ENCODE measurements at regions not wholly inside any gene's neighbourhood (a gene's known extent, or its start where the extent isn't known, plus 50 kb on each side); places are given as distances from the start of the nearest gene placed in this dataset.
"Not testable (repeated sequence)": the region's sequence is repeated elsewhere in the genome, so short reads cannot be mapped to it uniquely, and the experiment has no call there.

DNA sequence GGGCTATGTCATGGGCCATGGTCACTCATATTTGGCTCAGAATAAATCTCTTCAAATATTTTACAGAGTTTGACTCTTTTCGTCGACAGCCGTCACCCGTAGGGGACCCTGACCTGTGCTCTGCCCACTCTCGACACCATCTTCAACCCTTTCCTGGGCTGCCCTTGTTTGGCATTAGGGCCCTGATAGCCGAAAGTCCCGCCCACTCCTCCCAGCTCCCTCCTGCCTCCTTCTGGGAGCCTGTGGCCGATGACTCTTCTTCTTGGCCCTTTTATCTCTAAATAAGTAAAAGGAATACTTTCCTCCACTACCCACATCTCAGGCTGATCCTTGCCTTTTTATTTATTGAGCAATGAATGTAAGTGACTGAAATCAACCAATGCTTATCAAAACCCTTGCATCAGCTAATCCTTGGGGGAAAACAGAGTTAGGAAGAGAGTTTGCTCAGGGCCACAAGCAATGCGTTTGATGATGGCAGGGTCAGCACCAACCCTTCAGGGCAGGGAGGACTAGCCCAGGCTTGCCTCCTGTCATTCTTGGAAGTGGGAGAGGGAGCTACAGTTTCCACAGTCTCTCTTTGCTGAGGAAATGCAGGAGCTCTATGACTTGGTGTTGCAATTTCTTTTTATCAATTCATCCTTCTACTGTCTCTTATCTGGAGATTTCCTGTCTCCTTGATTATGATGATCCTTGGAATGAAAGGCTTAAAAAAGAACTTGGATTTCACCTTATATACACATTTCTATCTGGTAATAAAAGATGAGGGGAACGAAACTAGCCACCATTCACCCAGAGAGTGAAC is 218.2 kb upstream of the PODXL start:
- no peak for DNase-seq

DNA sequence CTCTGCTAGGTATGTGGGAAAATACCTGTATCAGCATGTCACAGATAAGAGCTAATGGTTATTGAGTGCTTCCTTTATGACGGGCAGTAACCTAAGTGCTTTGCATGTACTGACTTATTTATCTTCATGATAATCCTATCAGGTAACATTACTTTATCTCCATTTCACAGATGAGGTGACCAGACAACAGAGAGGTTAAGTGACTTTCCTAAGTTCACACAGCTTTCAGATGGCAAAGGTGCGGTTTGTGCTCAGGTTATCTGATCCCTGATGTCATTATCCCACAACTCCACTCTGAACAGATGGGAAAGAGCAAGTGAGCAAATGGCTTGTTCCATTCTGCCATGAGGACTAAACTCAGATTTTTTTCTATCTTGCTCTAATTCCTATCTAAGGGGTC is 217.0 kb upstream of the PODXL start:
- no peak for DNase-seq

DNA sequence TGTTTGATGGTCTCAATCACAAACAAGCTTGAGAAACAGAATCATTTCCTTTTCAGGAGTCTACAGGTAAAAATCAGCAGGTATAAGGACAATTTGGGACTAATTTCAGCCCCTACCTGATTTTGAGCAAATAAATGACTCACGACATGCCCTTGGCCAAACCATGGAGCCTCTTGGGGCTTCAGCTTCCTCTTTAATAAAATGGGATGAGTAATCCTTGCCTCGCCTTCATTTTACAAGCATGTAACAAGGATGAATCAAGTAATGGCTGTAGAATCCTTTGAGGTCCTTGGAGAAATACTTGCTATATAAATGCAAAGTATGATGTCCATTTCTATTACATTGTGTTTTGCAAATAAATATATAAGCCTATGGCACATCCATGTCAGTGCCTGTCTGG is 212.8 kb upstream of the PODXL start:
- no peak for DNase-seq

DNA sequence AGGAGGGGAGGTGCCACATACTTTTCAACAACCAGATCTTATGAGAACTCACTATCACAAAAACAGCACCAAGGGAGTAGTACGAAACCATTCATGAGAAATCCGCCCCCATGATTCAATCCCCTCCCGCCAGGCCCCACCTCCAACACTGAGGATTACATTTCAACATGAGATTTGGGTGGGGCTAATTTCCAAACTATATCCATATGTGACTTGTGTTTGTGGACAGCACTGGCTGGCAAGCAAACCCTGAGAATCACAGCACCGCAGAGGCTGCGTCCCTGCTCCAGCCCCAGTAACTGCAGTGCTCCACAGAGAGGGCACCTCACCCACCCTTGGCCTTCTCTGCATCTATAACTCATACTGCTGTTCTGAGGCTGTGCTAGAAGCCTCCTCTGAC is 211.2 kb upstream of the PODXL start:
- DNase-seq, result no peak

DNA sequence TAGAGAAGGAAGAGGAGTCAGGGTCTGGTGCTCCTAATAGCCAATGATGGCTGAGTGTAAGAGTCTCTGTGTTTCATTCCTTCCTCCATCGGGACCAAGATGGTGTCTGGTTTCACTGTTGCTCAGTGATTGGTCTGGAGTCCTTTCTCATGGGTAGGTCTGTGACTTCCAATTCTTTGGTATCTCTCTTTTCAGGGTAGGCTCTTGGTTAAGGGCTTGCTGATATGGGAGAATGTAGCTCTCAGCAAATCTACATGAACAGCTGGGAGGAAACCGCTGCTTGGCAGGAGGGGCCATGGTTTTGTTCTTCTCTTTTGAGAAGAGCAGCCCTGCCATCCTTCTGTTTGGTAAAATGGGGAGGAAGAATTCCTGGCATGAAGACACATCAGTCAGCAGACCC is 209.1 kb upstream of the PODXL start:
- DNase-seq, result no peak

DNA sequence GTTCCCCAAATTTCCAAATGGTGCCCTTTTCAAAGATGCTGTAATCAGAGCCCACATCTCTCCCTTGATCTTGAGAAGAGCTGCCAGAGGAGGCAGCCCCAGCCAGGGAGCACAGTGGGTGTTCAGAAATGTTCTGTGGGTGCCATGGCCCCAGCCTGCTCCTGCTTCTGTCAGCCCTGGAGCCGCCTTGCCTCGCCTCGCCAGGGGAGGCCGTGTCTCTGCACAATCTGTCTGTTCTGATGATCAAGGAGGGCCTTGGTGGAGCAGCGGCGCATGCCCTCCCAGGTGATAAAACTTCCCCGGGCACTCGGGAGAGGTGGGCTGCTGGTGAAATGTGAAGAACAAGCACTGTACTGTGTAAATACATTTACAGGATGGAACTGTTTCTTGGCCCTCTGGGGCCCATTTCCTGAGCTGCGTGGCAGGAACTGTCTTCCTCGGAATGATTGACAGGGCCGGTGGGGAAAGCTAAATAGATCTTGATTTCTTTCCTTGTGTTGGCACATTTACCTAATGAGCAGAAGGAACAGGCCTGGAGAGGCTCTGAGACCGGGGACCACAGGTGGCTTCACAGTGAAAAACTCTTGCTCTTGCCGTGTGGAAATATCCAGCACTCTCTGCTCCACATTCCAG is 207.8 kb upstream of the PODXL start:
- DNase-seq, result no peak

DNA sequence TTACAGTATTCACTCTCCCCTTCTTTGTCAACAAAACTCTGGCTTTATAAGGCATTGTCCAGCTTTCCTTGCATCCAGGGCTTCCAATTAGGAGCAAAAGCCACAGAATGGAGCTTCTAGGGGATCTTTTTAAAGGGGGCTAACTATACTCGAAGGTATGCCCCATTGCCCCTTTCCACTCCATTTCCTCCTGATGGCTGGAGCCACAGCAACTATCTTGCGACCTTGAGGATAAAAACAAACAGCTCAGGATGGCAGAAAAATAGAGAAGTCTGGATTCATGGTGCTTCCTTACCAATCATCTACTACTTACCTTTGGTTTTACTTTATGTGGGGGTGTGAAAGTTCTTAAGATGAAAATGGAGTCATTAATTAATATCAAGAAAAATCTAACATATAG is 206.3 kb upstream of the PODXL start:
- DNase-seq, result no peak

DNA sequence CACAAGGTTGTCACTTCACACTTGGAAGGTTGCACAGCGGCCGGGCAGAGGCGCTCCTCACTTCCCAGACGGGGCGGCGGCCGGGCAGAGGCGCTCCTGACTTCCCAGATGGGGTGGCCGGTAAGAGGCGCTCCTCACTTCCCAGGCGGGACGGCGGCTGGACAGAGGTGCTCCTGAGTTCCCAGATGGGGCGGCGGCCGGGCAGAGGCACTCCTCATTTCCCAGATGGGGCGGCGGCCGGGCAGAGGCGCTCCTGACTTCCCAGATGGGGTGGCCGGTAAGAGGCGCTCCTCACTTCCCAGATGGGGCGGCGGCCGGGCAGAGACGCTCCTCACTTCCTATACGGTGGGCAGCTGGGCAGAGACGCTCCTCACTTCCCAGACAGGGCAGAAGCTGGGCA is 199.4 kb upstream of the PODXL start:
- not testable (repeated sequence) for DNase-seq

DNA sequence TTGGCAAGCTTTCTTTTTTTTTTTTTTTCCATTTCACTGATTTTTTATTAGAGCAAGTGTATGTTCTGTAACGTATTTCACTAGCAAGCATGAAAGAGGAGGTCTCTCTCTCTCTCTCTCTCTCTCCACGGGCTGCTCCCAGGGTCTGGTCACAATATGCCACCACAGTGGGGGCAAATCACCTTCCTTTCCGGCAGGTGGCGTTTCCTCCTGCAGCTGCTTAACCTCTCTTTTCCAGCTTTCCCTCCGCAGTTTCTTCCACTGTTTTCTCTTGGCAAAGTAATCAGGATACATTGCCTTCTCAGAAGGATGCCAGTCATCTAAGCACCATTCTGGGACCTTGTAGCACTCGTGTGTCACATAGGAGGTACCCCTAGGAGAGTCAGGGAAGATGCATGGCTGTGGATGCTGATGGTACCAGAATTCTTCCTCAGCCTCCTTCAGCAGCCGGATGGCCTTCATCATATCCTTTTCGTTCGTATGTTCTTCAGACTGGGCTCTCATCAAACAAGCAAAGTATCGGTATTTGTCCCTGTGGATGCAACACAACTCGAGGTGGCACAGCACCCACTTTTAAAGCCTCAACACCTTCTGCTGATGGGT is 197.3 kb upstream of the PODXL start:
- no peak for DNase-seq

DNA sequence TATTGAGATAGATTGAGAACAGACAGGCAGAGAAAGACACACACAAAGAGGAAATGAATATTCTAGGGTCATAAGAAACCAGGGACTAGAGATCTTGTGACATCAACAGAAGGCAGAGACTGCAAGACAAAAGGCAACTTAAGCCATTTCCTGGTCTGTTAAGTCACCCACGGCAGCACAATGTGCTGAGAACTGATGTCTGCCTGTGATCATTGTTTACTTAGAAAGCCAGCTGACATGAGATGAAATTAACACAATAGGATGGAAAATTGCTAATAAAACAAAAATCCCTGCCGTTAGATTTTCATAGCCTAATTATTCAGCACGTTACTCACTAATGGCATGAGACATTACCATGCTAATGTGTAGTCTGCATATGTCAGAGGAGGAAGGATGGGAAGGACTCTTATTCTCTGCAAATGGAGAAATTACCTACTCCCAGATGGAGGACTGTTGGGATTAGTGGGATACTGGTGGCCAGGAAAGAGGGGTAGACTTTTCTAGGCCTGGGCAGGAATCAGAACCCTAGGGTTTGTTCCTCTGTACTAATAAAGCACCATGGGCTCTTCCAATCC is 191.3 kb upstream of the PODXL start:
- no peak for DNase-seq

DNA sequence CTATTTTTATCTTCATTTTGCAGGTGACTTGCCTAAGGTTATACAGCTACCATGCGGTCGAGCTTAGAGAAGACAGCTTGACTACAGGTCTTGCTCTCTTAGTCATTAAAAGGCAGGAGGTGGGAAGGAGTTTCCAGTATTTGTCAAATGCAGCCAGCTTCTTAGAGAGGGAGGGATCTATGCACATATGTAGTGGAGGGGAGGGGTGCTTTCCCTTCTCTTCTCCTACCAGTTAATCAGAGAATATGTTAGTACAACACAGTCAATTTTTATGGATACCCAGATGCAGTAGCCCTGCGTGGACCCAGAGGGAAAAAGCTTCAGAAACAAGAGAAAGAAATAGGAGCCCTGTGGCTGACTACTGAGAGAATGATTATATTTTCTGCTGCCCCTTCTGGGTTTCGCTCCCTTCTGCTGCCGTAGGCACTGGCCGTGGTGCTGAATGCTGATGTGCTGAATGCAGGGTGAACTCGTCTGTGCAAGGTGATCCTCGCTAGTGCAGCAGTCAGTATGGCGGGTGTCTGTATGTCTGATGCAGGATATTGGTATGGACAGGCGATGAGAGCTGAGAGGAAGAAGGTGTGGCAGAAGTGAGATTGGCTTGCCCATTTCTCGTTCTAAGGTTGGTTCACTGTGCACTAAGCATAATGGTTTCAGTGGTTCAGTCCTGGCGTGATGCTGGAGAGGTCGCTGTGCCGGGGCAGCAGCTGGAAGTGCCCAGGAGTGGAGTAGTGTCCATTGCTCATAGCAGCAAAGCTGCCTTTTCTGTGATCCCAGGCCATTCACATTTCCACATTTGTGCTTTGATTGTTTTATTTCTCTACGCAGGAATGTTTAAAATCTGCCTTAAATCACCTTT is 189.2 kb upstream of the PODXL start:
- DNase-seq, result no peak

DNA sequence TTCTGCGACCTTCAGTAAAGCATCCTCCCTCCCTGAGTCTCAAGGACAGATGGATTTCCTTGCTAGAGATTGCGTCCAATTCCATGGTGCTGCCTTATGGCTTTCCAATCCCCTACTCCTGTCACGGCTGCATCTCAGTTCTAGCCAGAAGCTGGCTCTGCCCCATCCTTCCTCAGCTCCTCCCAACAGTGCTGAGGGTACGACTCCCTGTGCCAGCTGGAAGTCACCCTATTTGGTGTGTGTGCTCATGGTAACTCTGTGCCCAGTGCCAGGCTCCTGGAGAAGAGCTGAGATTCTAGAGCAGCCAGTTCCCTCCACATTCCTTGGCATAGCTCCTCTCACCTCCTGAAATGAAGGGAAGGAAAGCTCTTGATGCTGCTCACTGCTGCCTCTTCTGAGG is 185.0 kb upstream of the PODXL start:
- DNase-seq, result no peak

DNA sequence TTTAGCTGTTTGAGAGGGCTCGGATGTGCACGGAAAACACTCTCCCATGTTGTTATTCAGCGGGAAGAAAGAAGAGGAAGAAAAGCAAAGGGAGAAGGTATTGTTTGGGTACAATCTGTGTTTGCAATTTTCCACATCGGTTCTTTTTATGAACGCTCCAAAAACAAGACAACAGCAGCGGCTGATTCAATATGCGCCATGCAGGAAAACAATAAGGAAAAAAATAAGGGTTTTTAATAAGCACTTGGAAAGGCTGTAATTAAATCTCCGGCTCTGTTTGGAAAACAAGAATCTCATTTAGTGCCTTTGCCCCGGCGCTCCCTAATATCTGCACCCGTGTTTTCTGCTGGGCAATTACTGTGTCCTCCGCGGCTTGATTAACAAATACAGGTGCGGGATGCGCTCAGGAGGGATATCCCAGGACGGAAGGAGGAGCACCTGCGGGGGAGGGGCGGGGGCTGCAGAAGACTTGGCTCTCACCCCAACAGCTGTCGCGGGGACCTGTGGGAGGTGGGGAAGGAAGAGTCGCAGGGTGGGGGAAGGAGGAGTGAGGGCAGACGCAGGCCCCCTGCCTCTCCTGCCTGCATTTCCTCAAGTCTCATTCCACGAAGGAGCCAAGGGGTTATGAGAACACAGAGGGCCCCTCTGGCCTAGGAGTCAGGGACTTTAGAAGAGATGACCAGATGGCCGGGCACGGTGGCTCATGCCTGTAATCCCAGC is 181.5 kb upstream of the PODXL start:
- no peak for DNase-seq

DNA sequence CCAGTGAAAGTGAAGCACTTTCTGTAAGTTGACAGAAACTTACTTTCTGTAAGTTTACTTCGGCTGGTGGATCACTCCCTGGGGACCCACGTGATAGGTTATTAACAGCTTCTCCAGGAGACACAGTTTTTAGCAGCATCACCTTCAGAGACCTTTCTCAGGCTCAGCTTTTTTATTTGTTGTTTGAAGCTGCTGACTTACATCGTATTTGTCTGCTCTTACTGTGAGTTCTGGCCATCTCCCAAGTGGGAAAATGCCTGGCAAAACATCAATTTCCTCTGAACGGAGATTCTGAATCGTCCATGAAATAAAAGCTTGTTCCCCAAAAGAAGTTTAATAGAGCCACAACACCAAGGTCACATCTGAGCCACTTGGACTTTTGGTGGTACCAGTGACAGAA is 178.7 kb upstream of the PODXL start:
- DNase-seq, result no peak

DNA sequence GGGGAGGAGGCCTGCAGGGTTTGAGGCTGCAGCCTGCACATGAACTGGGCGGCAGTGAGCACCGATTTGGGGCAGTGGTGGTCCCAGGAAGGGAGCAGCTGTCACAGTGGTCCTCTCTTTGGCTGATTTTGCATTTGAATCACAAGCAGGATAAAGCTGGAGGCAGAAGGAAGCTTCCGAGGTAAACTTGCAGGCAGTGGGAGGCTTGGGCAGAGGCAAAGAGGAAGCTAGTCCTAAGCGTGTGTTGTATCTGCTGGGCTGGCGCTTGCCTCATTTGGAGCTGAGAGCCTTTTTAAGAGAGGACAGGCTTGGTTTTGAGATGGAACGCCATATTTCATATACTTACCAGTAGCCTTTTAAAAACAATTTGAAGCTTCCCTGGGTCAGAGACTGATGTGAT is 177.2 kb upstream of the PODXL start:
- no peak for DNase-seq

DNA sequence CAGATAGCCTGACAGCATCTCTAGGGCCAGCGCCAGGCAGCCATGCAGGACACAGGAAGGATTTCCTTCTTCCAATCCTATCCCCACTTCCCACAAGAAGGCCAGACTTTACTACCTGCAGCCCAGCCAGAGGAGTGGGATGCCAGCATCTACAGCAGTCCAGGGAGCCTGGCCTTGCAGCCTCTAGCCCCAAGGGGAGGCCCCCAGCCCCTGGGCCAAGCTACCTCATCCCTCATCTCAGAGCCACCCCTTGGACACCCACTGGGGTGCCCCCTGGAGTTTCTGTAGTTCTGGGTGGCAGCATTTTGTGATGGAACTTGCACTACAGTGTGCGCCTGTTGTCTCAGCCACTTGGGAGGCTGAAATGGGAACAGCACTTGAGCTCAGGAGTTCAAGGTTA is 170.8 kb upstream of the PODXL start:
- DNase-seq, result no peak

DNA sequence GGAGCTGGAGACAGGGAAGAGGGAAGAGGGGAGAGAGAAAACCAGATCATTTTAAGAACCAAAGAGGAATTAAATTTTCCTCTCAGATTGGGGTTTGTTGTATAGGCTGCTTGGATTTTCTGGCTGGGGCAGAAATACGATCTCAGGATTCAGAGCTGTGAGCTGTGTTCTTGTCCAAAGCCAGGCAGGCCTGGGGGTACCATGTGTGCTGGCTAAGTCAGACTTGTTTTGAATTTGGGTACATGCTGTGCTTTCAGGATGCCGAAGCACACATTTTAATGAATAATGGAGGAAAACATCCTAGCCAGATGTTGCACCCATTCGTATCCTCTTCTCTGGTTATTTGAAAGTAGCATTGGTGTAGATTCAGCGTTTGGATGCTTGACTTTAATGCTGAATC is 170.3 kb upstream of the PODXL start:
- DNase-seq, result no peak

DNA sequence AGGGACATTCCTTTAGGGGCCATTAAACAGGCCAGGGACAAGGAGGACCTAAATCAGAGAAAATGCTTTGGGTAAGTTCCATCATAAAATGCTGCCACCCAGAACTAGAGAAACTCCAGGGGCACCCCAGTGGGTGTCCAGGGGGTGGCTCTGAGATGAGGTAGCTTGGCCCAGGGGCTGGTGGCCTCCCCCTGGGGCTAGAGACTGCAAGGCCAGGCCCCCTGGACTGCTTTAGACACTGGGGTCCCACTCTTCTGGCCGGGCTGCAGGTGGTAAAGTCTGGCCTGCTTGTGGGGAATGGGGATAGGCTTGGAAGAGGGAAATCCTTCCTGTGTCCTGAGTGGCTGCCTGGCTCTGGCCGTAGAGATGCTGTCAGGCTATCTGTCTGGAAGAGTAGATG is 169.6 kb upstream of the PODXL start:
- DNase-seq, result no peak

DNA sequence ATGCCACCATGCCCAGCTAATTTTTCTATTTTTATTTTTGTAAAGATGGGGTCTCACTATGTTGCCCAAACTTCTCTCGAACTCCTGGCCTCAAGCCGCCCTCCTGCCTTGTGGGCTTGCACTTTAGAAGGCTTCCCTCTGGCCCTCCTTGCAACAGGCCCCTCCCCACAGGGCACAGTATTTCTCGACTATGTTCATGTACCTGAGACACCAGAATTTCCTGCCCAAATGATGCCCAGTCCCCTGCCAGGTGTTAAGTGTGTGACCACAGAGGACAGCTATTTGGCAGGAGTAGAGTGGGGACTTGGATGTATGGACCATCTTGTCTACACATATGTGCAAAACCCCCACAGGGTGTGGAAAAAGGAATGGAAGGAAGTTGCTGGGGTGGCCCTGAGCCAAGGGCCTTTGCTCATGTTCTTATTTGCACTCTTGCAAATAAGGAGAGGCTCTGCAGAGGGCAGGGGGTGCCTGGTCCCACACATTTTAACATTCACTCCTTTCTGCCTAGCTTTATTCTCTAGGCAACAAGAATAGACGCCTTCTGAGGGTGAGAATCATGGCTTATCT is 168.4 kb upstream of the PODXL start:
- DNase-seq, result no peak

DNA sequence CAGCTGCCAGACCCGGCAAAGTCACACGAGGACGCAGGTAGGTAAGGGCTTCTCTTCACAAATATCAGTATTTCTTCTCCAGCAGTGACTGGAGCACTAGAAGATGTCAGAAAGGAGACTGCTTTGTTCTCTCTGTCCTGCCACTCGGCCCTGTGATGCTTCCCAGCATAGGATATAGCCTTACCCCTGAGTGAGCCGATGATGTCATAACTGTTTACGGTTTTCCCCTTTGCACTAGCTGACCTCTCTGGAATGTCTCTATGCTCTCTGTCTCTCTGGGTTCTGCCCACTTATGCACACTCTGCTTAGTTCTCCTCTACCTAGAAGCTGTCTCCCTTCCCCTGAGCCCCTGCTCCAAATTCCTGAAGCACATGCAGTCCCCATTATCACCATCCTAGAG is 167.5 kb upstream of the PODXL start:
- no peak for DNase-seq

DNA sequence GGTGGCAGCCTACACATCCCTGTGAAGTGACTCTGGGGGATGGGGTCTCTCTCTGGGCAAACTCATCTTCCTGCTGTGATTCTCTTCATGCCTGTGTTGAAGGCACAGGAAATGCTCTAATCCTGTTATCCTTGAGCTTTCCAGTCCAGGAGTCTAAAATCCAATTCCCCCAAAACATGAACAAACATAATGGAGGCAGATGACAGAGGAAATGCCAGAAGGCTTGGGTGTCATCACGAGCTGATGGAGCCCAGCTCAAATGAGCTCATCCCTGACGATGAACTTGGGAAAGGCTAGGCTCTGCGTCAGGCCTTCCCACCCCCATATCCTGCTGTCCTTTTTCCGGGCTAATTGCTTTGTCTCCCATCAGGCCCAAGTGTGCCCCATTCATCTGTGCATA is 165.9 kb upstream of the PODXL start:
- DNase-seq, result no peak

DNA sequence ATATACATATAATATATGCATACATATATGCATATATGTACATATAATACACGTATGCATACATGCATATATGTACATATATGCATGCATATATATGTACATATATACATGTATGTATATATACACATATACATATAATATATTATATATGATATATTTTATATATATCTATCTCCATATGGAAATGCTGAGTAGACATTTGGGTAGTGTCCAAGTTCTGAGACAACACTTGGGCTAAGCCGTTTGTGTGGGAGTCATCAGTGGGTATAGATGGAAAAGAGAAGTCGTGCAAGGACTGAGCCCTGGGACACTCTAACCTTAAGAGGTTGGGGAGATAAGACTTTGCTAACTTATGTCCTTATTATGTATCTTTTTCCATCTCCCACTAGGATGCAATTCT is 165.2 kb upstream of the PODXL start:
- DNase-seq, result no peak

Measured in GDM1 (cell line).